ENCODE measurements at regions not wholly inside any gene's neighbourhood (a gene's known extent, or its start where the extent isn't known, plus 50 kb on each side); places are given as distances from the start of the nearest gene placed in this dataset.
A peak's percentile ranks its signal among the peaks of the same experiment; 100 is the strongest.

- Histone ChIP-seq H3K4me1 (ENCODE audit: control insufficient read depth, insufficient read depth, low read length) (no peaks in the 10 kb centered on the region), H3K36me3 (ENCODE audit: control insufficient read depth in 2 of 2, insufficient read depth in 2 of 2, low read length in 1 of 2) (no peaks in the 10 kb centered on the region), H3K4me3 (no peak overlapping the region), H3K4me2 (ENCODE audit: control insufficient read depth, insufficient read depth) (no peak overlapping the region), H4K20me1 (ENCODE audit: control insufficient read depth, insufficient read depth) (no peaks in the 10 kb centered on the region), H3K27me3 (replicated peaks in 1 of 2; ENCODE audit: control insufficient read depth in 2 of 2, insufficient read depth in 2 of 2, low read length in 1 of 2) (peaks cover 0 to 2% of the 10 kb centered on the region in 2 experiments; a peak in 1 of 4 replicates), H3K9ac (ENCODE audit: control insufficient read depth, insufficient read depth, low read length) (no peak overlapping the region), H3K79me2 (ENCODE audit: control insufficient read depth, insufficient read depth, low read length) (no peaks in the 10 kb centered on the region), H2AFZ (ENCODE audit: control insufficient read depth, low read depth, low read length) (no peak overlapping the region), H3K27ac (ENCODE audit: control insufficient read depth, insufficient read depth) (no peak overlapping the region), H3K9me3 (replicated peaks; ENCODE audit: control insufficient read depth, insufficient read depth, low read length) (no peaks in the 10 kb centered on the region)
- BruUV-seq (replicated peaks): no TSS peak
- ChIA-PET RAD21 (ENCODE audit: unreplicated experiment) (no interaction called here), CTCF (interaction anchor here (0.7 to 1.7 kb wide), 20 partner anchors 8 to 1594 kb away, joined by 3 to 7 read pairs (median 4); no protein-coding TSS in a partner anchor), POLR2A (interaction anchor here (0.5 to 0.6 kb wide), 2 partner anchors 381 to 1978 kb away, joined by 3 read pairs; no protein-coding TSS in a partner anchor), SMC1A (ENCODE audit: uncharacterized antibody, unreplicated experiment) (no interaction called here)
- no peak for DNase-seq (ENCODE audit: low read depth, low spot score)
- no peak for FAIRE-seq
- in situ Hi-C loops (cut with MboI) (no loop called here), intact Hi-C loops (cut with micrococcal nuclease; ENCODE audit: unreplicated experiment) (no loop called here)
- WGBS (ENCODE audit: insufficient coverage, insufficient replicate concordance, low lambda C conversion rate, missing lambda C conversion rate): 46% methylated on average over 3 of the region's 3 CpGs
- ATAC-seq: peak; percentile 69
- TF ChIP-seq RAD21 (IDR thresholded peaks at IDR 0.05; ENCODE audit: insufficient read depth, low read depth, low read length) (peak; percentile 35), CEBPZ (IDR thresholded peaks at IDR 0.05; ENCODE audit: low read depth, low read length) (no peak), ZBTB40 (IDR thresholded peaks at IDR 0.05; ENCODE audit: borderline replicate concordance) (no peak), CTCF (IDR thresholded peaks at IDR 0.05 in 2 of 3, conservative IDR thresholded peaks at IDR 0.05 in 1 of 3; ENCODE audit: control insufficient read depth in 2 of 3, extremely low read depth in 1 of 3, insufficient read depth in 1 of 3, low read depth in 3 of 3, low read length in 3 of 3) (peak; percentile 38 to 67 (median 49)), SMC3 (IDR thresholded peaks at IDR 0.05; ENCODE audit: borderline replicate concordance, low read length) (peak; percentile 37; the same call in 1 of the 2 replicates)
These were observed 108.6 kb downstream of the ACER2 start for GRCh38 chr9:19517202-19517942.
